ENCODE measurements at regions not wholly inside any gene's neighbourhood (a gene's known extent, or its start where the extent isn't known, plus 50 kb on each side); places are given as distances from the start of the nearest gene placed in this dataset.

DNA sequence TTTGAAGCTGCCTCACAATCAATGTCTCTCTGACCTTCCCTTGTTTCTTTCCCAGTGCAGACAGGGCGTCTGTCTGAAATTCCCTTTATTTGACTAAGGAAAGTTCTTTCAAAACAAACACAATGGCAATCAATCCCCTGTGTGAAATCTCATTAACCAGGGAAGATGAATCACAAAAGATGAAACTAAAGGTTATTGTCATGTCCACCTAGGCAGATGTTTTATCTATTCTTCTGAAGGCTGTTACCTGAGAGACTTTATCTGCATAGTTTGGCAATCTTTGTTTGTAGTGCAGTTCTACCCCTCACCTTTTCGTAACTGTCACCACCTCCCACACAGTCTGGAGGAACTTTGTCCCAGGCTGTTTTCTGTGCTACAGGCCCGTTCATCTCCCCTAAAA, 217.5 kb upstream of the RIOK2 start:
- no peak for DNase-seq (ENCODE audit: low spot score)
- TF ChIP-seq, protein P1, sequence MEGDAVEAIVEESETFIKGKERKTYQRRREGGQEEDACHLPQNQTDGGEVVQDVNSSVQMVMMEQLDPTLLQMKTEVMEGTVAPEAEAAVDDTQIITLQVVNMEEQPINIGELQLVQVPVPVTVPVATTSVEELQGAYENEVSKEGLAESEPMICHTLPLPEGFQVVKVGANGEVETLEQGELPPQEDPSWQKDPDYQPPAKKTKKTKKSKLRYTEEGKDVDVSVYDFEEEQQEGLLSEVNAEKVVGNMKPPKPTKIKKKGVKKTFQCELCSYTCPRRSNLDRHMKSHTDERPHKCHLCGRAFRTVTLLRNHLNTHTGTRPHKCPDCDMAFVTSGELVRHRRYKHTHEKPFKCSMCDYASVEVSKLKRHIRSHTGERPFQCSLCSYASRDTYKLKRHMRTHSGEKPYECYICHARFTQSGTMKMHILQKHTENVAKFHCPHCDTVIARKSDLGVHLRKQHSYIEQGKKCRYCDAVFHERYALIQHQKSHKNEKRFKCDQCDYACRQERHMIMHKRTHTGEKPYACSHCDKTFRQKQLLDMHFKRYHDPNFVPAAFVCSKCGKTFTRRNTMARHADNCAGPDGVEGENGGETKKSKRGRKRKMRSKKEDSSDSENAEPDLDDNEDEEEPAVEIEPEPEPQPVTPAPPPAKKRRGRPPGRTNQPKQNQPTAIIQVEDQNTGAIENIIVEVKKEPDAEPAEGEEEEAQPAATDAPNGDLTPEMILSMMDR (IDR thresholded peaks at IDR 0.05; ENCODE audit: extremely low read depth, missing control alignments): no peak

DNA sequence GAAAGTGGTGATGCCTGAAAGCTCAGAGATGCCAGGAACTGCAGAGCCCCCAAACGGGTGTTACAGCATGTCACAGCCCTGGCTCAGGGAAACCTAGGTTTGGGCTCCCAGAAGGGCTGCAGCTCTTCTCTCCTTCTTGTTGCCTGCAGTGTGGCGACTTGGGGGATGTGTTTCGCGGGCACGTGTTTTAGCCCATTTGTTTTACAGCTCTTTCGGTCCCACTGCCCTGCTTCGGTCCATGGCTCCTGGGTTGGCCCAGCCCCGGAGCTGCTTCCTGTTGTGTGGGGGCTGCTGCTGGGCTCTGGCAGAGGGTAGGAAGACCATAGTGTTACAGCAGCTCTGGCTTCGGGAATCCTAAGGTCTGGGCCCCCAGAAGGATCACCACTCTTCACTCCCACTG, 222.9 kb upstream of the RIOK2 start:
- DNase-seq (ENCODE audit: low spot score): no peak
- TF ChIP-seq, protein P1 (IDR thresholded peaks at IDR 0.05; ENCODE audit: extremely low read depth, missing control alignments): no peak

DNA sequence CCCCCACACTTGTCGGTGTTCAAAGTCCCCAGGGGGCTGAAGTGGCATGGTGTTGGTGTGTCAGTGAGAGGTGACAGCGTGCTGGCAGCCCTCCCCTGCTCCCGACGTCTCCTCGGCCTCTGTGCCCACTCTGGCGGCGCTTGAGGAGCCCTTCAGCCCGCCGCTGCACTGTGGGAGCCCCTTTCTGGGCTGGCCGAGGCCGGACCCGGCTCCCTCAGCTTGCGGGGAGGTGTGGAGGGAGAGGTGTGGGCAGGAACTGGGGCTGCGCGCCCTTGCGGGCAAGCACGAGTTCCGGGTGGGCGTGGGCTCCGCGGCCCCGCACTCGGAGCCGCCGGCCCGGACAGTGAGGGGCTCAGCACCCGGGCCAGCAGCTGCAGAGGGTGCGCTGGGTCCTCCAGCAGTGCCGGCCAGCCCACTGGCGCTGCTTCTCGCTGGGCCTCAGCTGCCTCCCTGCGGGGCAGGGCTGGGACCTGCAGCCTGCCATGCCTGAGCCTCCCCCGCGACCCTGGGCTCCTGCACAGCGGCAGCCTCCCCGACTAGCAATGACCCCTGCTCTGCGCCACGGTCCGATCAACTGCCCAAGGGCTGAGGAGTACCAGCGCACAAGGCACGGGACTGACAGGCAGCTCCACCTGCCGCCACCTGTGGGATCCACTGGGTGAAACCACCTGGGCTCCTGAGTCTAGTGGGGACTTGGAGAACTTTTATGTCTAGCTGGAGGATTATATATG, 224.1 kb upstream of the RIOK2 start:
- TF ChIP-seq, protein P1 (IDR thresholded peaks at IDR 0.05; ENCODE audit: extremely low read depth, missing control alignments): no peak
- DNase-seq (ENCODE audit: low spot score): no peak

DNA sequence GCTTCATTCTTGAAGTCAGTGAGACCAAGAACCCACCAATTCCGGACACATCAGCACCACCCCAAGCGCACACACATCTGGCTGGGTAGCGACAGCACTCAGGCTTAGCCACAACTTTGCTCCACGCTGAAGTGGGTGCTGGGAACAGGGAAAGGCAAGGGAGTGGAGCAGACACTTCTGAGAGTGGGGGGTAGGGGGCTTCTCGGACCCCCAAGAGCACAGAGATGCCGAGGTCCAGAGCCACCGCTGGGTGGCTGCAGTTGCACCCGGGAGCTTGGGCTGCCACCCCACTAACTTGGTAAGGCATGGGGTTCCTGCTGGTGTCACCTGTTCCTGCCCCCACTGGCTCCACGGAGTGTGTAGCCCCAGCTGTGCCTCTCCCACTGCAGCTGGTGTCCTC, 225.3 kb upstream of the RIOK2 start:
- no peak for DNase-seq (ENCODE audit: low spot score)
- TF ChIP-seq, protein P1 (IDR thresholded peaks at IDR 0.05; ENCODE audit: extremely low read depth, missing control alignments): no peak

DNA sequence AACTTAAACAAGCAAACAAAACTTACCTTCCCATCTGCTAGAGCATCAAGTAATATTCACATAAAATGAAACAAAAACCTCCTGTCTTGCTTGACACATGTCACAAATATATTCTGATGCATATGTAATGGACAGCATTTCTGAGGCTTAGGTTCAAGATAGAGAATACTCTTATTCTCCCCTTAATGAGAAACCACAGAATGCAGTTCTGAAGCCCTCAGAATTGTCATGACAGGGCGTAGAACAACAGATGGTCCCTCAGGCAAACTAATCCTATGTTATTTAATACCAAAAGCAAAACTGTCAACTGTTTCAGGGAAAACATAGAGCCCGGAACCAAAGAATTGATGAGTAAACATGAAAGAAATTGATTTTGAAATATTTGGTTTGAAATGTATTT, 229.9 kb upstream of the RIOK2 start:
- TF ChIP-seq, protein P1 (IDR thresholded peaks at IDR 0.05; ENCODE audit: extremely low read depth, missing control alignments): no peak

DNA sequence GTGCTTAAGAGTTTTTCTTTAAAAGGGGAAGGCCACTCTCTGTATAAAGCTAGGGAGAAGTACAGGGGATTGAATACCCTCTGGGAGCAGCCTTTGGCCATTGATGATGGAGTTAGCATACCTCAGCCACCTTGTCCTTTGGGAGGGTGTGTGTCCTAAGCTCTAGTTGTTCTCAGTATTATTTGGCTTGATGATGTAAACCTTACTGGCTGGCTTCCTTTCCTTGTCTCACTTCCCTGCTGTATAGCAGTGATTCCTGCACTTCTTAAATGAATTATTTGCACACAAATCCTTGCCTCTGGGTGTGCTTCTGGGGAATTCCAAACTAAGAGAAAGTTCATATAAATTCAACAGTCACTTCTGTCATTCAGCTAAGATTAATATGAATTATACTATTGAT, 234.9 kb upstream of the RIOK2 start:
- TF ChIP-seq, protein P1 (IDR thresholded peaks at IDR 0.05; ENCODE audit: extremely low read depth, missing control alignments): no peak
- DNase-seq (ENCODE audit: low spot score): no peak

More for the DNA sequence above, 229.9 kb upstream of the RIOK2 start:
- DNase-seq (ENCODE audit: low spot score): no peak

DNA sequence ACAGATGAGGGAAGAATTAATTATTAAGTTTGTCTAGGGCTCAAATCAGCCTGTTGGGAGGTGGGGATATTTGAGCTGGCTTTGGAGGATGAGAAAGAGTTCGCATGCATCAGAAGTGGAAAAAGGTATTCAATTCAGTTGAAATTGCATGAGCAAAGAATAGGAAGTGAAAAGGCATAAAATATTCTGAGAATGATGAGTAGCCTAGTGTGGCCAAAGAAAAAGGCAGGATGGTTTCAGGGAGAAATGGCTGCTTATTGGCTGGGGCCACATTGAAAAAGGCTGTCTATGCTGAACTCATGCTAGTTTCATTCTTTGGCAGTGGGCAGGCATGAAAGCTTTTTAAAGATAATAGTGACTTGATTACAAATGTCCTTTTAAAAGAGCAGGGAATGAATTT, 235.4 kb upstream of the RIOK2 start:
- DNase-seq (ENCODE audit: low spot score): no peak
- TF ChIP-seq, protein P1 (IDR thresholded peaks at IDR 0.05; ENCODE audit: extremely low read depth, missing control alignments): no peak

Data from GM20000 (cell line).